HG03097 (cell line): ENCODE measurements at regions not wholly inside any gene's neighbourhood (a gene's known extent, or its start where the extent isn't known, plus 50 kb on each side); places are given as distances from the start of the nearest gene placed in this dataset.

ENCODE experiments used
- ATAC-seq: cut with Tn5 transposase; IDR thresholded peaks from one replicate; pipeline ENCODE4 v1.9.1; 2021; ENCODE audit not compliant: unreplicated experiment, low FRiP score

- no peak for ATAC-seq
Observed at GRCh38 chr13:68232351-68233130, 1002.4 kb upstream of the PCDH9 start.

GRCh38 chr13:68214691-68215415 lies 984.7 kb upstream of the PCDH9 start:
- ATAC-seq = no peak

GRCh38 chr13:68199271-68199670 lies 969.1 kb upstream of the PCDH9 start:
- no peak for ATAC-seq

- ATAC-seq = no peak
Observed at GRCh38 chr13:68190818-68191217, 960.7 kb upstream of the PCDH9 start.

GRCh38 chr13:68185444-68186141 lies 955.5 kb upstream of the PCDH9 start:
- no peak for ATAC-seq

- ATAC-seq = no peak
Observed at GRCh38 chr13:68176475-68176874, 946.3 kb upstream of the PCDH9 start.

GRCh38 chr13:68174893-68175292 lies 944.8 kb upstream of the PCDH9 start:
- ATAC-seq = no peak

GRCh38 chr13:68173111-68173510 lies 943.0 kb upstream of the PCDH9 start:
- ATAC-seq = no peak

GRCh38 chr13:68170961-68171360 lies 940.8 kb upstream of the PCDH9 start:
- no peak for ATAC-seq

- ATAC-seq = no peak
Observed at GRCh38 chr13:68168448-68168847, 938.3 kb upstream of the PCDH9 start.

GRCh38 chr13:68160466-68160865 lies 930.3 kb upstream of the PCDH9 start:
- ATAC-seq = no peak

GRCh38 chr13:68152414-68152813 lies 922.3 kb upstream of the PCDH9 start:
- no peak for ATAC-seq

- ATAC-seq = no peak
Observed at GRCh38 chr13:68145852-68146251, 915.7 kb upstream of the PCDH9 start.

GRCh38 chr13:68128297-68128915 lies 898.3 kb upstream of the PCDH9 start:
- ATAC-seq = no peak

GRCh38 chr13:68125087-68125480 lies 894.9 kb upstream of the PCDH9 start:
- no peak for ATAC-seq

GRCh38 chr13:68124437-68125086 lies 894.4 kb upstream of the PCDH9 start:
- ATAC-seq = no peak

GRCh38 chr13:68110178-68110768 lies 880.1 kb upstream of the PCDH9 start:
- no peak for ATAC-seq

- ATAC-seq = no peak
Observed at GRCh38 chr13:68107667-68108066, 877.5 kb upstream of the PCDH9 start.

- ATAC-seq = no peak
Observed at GRCh38 chr13:68099631-68100030, 869.5 kb upstream of the PCDH9 start.

- no peak for ATAC-seq
Observed at GRCh38 chr13:68081061-68081460, 850.9 kb upstream of the PCDH9 start.
